Smooth muscle cell (in vitro differentiated cells): ENCODE measurements at regions not wholly inside any gene's neighbourhood (a gene's known extent, or its start where the extent isn't known, plus 50 kb on each side); places are given as distances from the start of the nearest gene placed in this dataset.

Source experiments
- DNase-seq: peaks from one replicate; lab custom pipeline; 2025; ENCODE audit not compliant: unreplicated experiment; lab: John Stamatoyannopoulos, UW
- H2AFZ ChIP-seq: fragments of 200-600 bp; sonication (generic); 2 replicates; pipeline ENCODE4 v1.6.0; 2016; ENCODE audit warnings: antibody characterized with exemption, low read depth, mild to moderate bottlenecking
- H3F3A ChIP-seq: fragments of 200-600 bp; sonication (generic); 2 replicates; pipeline ENCODE4 v1.6.0; 2017; ENCODE audit warnings: antibody characterized with exemption, low read depth
- H3K27ac ChIP-seq: fragments of 200-600 bp; sonication (generic); 2 replicates; pipeline ENCODE4 v1.5.1; 2016; ENCODE audit warnings: low read depth, mild to moderate bottlenecking
- H3K27me3 ChIP-seq: fragments of 200-600 bp; sonication (generic); 2 replicates; pipeline ENCODE4 v1.6.1; 2016; ENCODE audit warnings: low read depth, mild to moderate bottlenecking
- H3K36me3 ChIP-seq: fragments of 200-600 bp; sonication (generic); 2 replicates; pipeline ENCODE4 v1.5.1; 2016; ENCODE audit warnings: low read depth
- H3K4me1 ChIP-seq: fragments of 200-600 bp; sonication (generic); 2 replicates; pipeline ENCODE4 v1.5.1; 2016; ENCODE audit warnings: low read depth
- H3K4me2 ChIP-seq: fragments of 200-600 bp; sonication (generic); 2 replicates; pipeline ENCODE4 v1.6.0; 2016; ENCODE audit warnings: mild to moderate bottlenecking
- H3K4me3 ChIP-seq: fragments of 200-600 bp; sonication (generic); 2 replicates; pipeline ENCODE4 v1.5.1; 2016; ENCODE audit warnings: mild to moderate bottlenecking
- H3K79me2 ChIP-seq: fragments of 200-600 bp; sonication (generic); 2 replicates; pipeline ENCODE4 v1.6.0; 2016; ENCODE audit warnings: low read depth, mild to moderate bottlenecking
- H3K9ac ChIP-seq: fragments of 200-600 bp; sonication (generic); 2 replicates; pipeline ENCODE4 v1.6.0; 2016; ENCODE audit warnings: low read depth
- H3K9me3 ChIP-seq: fragments of 200-600 bp; sonication (generic); replicated peaks from 2 replicates; pipeline ENCODE4 v1.5.1; 2016; ENCODE audit warnings: low read depth
- H4K20me1 ChIP-seq: fragments of 200-600 bp; sonication (generic); 2 replicates; pipeline ENCODE4 v1.6.0; 2016; ENCODE audit warnings: low read depth
- WGBS: methylation state at CpG from one replicate; pipeline ENCODE4 v1.1.7; 2016; ENCODE audit warnings: low lambda C conversion rate; 5-methylcytosine and 5-hydroxymethylcytosine counted together
- TF ChIP-seq, protein P1 (sequence below): fragments of 200-600 bp; sonication (generic); IDR thresholded peaks from 2 replicates; pipeline ENCODE4 v1.5.1; 2017; ENCODE audit warnings: borderline replicate concordance, mild to moderate bottlenecking, antibody characterized with exemption; ENCODE audit not compliant: insufficient read depth, poor library complexity, severe bottlenecking

DNA sequence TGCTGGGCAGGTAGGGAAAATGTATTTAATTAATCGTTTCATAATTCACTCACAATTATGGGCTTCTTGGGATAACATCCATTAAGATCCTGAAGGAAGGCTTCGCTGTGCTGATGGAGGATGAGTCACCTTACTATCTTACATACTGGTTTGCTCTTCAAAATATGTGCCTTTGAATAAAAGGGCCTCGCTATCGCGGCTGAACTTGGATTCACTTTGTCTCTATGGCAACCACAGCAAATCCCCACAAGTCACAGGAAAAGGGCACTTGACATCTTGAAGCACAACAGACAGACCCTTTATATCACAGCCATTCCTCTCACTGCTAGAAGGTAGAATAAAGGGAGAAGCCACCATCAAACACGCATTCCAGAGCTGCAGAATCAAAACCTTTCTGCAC lies 141.3 kb upstream of the MYLIP start:
- no peak overlapping the region for H3K9ac ChIP-seq
- H3F3A ChIP-seq, result no peaks in the 10 kb centered on the region
- H3K4me3 ChIP-seq, result no peak overlapping the region
- no peaks in the 10 kb centered on the region for H3K4me1 ChIP-seq
- no peaks in the 10 kb centered on the region for H3K36me3 ChIP-seq
- no peaks in the 10 kb centered on the region for H4K20me1 ChIP-seq
- 18% methylated on average over 6 of the region's 6 CpGs for WGBS
- TF ChIP-seq, protein P1, sequence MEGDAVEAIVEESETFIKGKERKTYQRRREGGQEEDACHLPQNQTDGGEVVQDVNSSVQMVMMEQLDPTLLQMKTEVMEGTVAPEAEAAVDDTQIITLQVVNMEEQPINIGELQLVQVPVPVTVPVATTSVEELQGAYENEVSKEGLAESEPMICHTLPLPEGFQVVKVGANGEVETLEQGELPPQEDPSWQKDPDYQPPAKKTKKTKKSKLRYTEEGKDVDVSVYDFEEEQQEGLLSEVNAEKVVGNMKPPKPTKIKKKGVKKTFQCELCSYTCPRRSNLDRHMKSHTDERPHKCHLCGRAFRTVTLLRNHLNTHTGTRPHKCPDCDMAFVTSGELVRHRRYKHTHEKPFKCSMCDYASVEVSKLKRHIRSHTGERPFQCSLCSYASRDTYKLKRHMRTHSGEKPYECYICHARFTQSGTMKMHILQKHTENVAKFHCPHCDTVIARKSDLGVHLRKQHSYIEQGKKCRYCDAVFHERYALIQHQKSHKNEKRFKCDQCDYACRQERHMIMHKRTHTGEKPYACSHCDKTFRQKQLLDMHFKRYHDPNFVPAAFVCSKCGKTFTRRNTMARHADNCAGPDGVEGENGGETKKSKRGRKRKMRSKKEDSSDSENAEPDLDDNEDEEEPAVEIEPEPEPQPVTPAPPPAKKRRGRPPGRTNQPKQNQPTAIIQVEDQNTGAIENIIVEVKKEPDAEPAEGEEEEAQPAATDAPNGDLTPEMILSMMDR, result no peak
- H3K27me3 ChIP-seq, result no peaks in the 10 kb centered on the region
- no peaks in the 10 kb centered on the region for H3K9me3 ChIP-seq
- no peak for DNase-seq
- H2AFZ ChIP-seq, result no peak overlapping the region
- H3K79me2 ChIP-seq, result no peaks in the 10 kb centered on the region
- H3K27ac ChIP-seq, result no peak overlapping the region
- peak overlapping the region; percentile 41 for H3K4me2 ChIP-seq

DNA sequence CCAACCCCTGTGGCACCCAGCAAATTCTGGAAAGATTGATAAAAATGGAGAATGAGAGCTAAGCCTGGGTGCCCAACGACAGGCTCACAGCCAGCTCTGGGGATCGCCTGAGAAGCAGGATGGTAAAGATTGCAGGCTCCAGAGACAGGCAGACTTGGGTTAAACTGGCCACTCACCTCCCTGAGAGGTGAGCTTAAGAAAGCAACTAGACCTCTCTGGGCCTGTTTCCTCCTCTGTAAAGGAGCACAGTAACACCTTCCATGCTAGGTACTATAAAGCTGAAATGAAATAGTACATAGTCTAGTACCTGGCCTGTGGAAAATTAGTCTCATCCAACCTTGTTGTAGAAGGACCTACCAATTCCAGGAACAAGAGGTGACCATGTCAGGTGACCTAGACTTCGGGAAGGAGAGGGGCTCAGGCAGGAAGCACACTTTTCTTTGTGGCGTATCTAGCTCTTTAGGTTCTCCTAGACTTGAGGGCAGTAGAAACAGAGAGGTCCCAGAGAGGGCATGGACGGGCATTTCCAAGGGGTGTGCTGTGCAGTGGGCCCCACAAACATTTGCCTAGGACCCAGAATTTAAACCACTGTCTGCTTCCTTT lies 142.8 kb upstream of the MYLIP start:
- DNase-seq, result no peak
- WGBS, result 87% methylated on average over 5 of the region's 5 CpGs
- H4K20me1 ChIP-seq, result no peaks in the 10 kb centered on the region

DNA sequence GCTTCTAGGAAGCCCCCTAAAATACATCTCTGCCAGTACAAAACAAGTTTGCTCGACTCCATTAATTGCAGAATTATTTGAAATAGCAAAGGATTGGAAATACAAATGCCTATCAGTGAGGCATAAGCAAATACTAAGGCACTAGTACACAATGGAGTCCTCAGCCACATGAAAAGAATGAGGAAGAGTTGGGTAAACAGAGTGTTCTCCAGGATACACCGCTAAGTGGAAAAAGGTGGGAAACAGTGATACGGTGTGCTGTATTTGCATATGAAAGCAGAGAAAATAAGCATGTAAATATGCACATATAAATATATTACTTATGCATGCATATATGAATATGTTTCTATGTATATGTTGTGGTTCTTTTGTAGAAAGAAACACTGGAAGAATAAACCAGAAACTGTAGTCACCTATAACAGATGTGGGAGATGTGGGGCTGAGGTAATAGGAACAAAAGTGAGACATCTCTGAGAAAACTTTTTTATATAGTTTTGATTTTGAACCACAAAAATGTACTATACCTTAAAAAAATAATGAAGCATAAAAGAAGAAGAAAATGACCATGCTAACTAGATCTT lies 143.4 kb upstream of the MYLIP start:
- Histone ChIP-seq H3K4me3 (no peak overlapping the region), H3K4me2 (no peak overlapping the region), H2AFZ (no peak overlapping the region), H3K27ac (no peak overlapping the region), H4K20me1 (no peaks in the 10 kb centered on the region), H3K79me2 (no peaks in the 10 kb centered on the region), H3K27me3 (no peaks in the 10 kb centered on the region), H3K9me3 (no peaks in the 10 kb centered on the region), H3K4me1 (no peaks in the 10 kb centered on the region), H3K36me3 (no peaks in the 10 kb centered on the region), H3K9ac (no peak overlapping the region), H3F3A (no peaks in the 10 kb centered on the region)
- TF ChIP-seq, protein P1, result no peak
- no peak for DNase-seq
- WGBS, result 90% methylated on average over 3 of the region's 3 CpGs

More for the DNA sequence above, 142.8 kb upstream of the MYLIP start:
- Histone ChIP-seq H3K4me1 (no peaks in the 10 kb centered on the region), H3K4me3 (no peak overlapping the region), H3K27me3 (no peaks in the 10 kb centered on the region), H3F3A (no peaks in the 10 kb centered on the region), H3K9ac (no peak overlapping the region), H3K27ac (no peak overlapping the region), H2AFZ (no peak overlapping the region), H3K79me2 (no peaks in the 10 kb centered on the region), H3K9me3 (no peaks in the 10 kb centered on the region), H3K36me3 (no peaks in the 10 kb centered on the region), H3K4me2 (no peak overlapping the region)
- TF ChIP-seq, protein P1, result no peak

DNA sequence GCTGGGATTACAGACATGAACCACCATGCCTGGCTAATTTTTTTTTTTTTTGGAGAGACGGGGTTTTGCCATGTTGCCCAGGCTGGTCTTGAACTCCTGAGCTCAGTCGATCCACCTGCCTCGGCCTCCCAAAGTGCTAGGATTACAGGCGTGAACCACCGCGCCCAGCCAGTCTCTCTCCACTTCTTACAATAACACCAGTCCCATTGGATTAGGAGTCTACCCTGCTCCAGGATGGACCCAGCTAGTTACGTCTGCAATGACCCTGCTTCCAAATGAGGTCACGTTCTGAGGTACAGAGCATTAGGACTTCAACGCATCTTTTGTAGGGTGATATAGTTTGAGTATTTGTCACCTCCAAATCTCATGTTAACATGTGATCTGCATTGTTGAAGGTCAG lies 146.9 kb upstream of the MYLIP start:
- H3K4me3 ChIP-seq, result no peak overlapping the region
- H3K36me3 ChIP-seq, result no peaks in the 10 kb centered on the region
- no peak overlapping the region for H3K4me2 ChIP-seq
- H3K9ac ChIP-seq, result no peak overlapping the region
- no peaks in the 10 kb centered on the region for H3K27me3 ChIP-seq
- DNase-seq, result no peak
- H4K20me1 ChIP-seq, result no peaks in the 10 kb centered on the region
- no peaks in the 10 kb centered on the region for H3K9me3 ChIP-seq
- no peaks in the 10 kb centered on the region for H3K4me1 ChIP-seq
- no peaks in the 10 kb centered on the region for H3K79me2 ChIP-seq
- no peaks in the 10 kb centered on the region for H3F3A ChIP-seq
- 98% methylated on average over 8 of the region's 9 CpGs for WGBS
- no peak overlapping the region for H3K27ac ChIP-seq
- no peak overlapping the region for H2AFZ ChIP-seq
- TF ChIP-seq, protein P1, result no peak
